ENCODE measurements at regions not wholly inside any gene's neighbourhood (a gene's known extent, or its start where the extent isn't known, plus 50 kb on each side); places are given as distances from the start of the nearest gene placed in this dataset.

DNA sequence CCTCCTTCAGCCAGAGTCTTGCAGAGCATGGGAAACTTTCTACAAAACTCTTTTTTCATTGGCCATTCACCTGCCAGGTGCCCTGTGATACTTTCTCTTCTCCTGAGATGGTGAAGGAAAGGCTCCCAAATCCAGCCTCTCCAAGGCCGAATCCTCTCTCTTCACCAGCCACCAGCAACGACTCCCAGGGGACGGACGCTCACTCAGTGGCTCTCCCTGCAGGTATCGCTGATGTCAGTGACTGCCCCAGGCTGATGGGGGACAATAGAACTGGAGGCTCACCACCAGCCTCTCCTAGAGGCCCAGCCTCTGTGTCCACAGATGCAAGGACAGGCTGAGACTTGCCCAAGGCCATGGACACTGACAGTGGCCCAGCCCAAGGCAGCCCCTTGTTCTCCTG is 204.1 kb downstream of the BCL11B start:
- TF ChIP-seq, protein P1, sequence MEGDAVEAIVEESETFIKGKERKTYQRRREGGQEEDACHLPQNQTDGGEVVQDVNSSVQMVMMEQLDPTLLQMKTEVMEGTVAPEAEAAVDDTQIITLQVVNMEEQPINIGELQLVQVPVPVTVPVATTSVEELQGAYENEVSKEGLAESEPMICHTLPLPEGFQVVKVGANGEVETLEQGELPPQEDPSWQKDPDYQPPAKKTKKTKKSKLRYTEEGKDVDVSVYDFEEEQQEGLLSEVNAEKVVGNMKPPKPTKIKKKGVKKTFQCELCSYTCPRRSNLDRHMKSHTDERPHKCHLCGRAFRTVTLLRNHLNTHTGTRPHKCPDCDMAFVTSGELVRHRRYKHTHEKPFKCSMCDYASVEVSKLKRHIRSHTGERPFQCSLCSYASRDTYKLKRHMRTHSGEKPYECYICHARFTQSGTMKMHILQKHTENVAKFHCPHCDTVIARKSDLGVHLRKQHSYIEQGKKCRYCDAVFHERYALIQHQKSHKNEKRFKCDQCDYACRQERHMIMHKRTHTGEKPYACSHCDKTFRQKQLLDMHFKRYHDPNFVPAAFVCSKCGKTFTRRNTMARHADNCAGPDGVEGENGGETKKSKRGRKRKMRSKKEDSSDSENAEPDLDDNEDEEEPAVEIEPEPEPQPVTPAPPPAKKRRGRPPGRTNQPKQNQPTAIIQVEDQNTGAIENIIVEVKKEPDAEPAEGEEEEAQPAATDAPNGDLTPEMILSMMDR (conservative IDR thresholded peaks at IDR 0.05 in 1 of 2, IDR thresholded peaks at IDR 0.05 in 1 of 2; ENCODE audit: extremely low read depth in 1 of 2, insufficient read depth in 1 of 2, low read depth in 1 of 2, low read length in 2 of 2) = no peak
- TF ChIP-seq EZH2 (IDR thresholded peaks at IDR 0.05; ENCODE audit: borderline replicate concordance, low read length) = no peak

Measured in mammary epithelial cell (primary cell).